CD4-positive, alpha-beta T cell (primary cell): ENCODE measurements at regions not wholly inside any gene's neighbourhood (a gene's known extent, or its start where the extent isn't known, plus 50 kb on each side); places are given as distances from the start of the nearest gene placed in this dataset.

ENCODE experiments used
- ATAC-seq: fragments of 200-7000 bp; cut with Tn5 transposase; one replicate; pipeline ENCODE4 v1.10.0; 2022; ENCODE audit warnings: mild to moderate bottlenecking; ENCODE audit not compliant: poor library complexity
- CTCF ChIA-PET: fragments of 350-600 bp; sonication (Branson Sonifier 250); formaldehyde crosslinking; loops from one replicate; lab custom pipeline; 2021; ENCODE audit warnings: antibody characterized with exemption, inconsistent platforms; lab: Charles Lee
- POLR2A ChIA-PET: fragments of 350-600 bp; sonication (Branson Sonifier 250); formaldehyde crosslinking; loops from one replicate; lab custom pipeline; 2021; ENCODE audit warnings: antibody characterized with exemption, inconsistent platforms; lab: Charles Lee
- DNase-seq, 14 experiments: peaks; one replicate each; pipeline ENCODE4 v3.0.0-alpha.2; 2013 to 2020; ENCODE audit warnings: mixed read lengths in 2 of 14
- H3K27ac ChIP-seq, 2 donors: one replicate each; pipeline versions ENCODE4 v1.5.1 to v1.7.0; 2013; ENCODE audit warnings: low read length in 2 of 2, low read depth in 1 of 2, mild to moderate bottlenecking in 1 of 2
- H3K27me3 ChIP-seq, 2 experiments: 1 replicate in 1 of 2; 2 replicates in 1 of 2; pipeline versions ENCODE4 v1.6.1 to v1.7.0; 2013; ENCODE audit warnings: low read length in 2 of 2, control low read depth in 1 of 2, mild to moderate bottlenecking in 1 of 2, moderate library complexity in 1 of 2; ENCODE audit not compliant: insufficient read depth in 2 of 2, control insufficient read depth in 1 of 2
- H3K36me3 ChIP-seq: one replicate; pipeline ENCODE4 v1.6.1; 2013; ENCODE audit warnings: low read length, control low read depth; ENCODE audit not compliant: insufficient read depth
- H3K4me1 ChIP-seq: one replicate; pipeline ENCODE4 v1.6.1; 2013; ENCODE audit warnings: low read length, control low read depth; ENCODE audit not compliant: insufficient read depth
- H3K4me3 ChIP-seq: one replicate; pipeline ENCODE4 v1.5.1; 2013; ENCODE audit warnings: mild to moderate bottlenecking, low read length, moderate library complexity
- H3K9me3 ChIP-seq, 2 experiments: 1 replicate in 1 of 2; 2 replicates in 1 of 2; pipeline versions ENCODE4 v1.6.1 to v1.7.0; 2013; ENCODE audit warnings: low read length in 2 of 2, mild to moderate bottlenecking in 2 of 2, control low read depth in 1 of 2, moderate library complexity in 1 of 2; ENCODE audit not compliant: control insufficient read depth in 1 of 2, insufficient read depth in 1 of 2
- H3K27ac Mint-ChIP-seq: one replicate; pipeline ENCODE4 v1.8.0; 2020; ENCODE audit warnings: mixed read lengths
- H3K27me3 Mint-ChIP-seq: one replicate; pipeline ENCODE4 v1.8.0; 2021; ENCODE audit warnings: mixed read lengths
- H3K36me3 Mint-ChIP-seq: one replicate; pipeline ENCODE4 v1.8.0; 2021; ENCODE audit warnings: low read depth, mixed read lengths
- H3K4me1 Mint-ChIP-seq: one replicate; pipeline ENCODE4 v1.8.0; 2021; ENCODE audit warnings: low read depth, mixed read lengths
- H3K4me3 Mint-ChIP-seq: one replicate; pipeline ENCODE4 v1.8.0; 2020; ENCODE audit warnings: mild to moderate bottlenecking, mixed read lengths
- H3K9me3 Mint-ChIP-seq: one replicate; pipeline ENCODE4 v1.8.0; 2020; ENCODE audit warnings: mixed read lengths
- intact Hi-C, 2 experiments: fragments of 100-400 bp; cut with DNase I in 1 of 2; cut with micrococcal nuclease in 1 of 2; formaldehyde crosslinking; loops; one replicate each; pipeline versions ENCODE4 v1.15.1 to v1.9.0; 2023 to 2025; cut with DNase I, micrococcal nuclease
- TF ChIP-seq, protein P1 (sequence below): fragments of 200-600 bp; IDR thresholded peaks from one replicate; pipeline ENCODE4 v1.8.0; 2022; ENCODE audit warnings: antibody characterized with exemption, mild to moderate bottlenecking

DNA sequence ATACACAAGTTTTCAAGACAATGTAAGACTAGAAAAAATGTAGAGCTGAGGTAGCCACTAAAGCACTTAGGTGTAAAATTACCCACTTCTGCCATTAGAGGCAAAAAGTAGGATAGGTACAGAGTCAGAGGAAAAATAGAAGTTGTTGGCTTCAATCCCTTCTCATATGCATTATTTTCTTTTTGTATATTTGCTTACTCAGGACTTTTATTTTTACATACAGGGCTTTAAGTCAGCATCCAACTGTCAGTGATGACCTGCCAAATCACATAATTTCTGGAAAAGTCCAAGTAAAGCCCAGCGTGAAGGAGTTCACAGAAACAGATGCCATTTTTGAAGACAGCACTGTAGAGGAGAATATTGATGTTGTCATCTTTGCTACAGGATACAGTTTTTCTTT lies 211.0 kb upstream of the POGK start:
- no peaks in the 10 kb centered on the region for H3K9me3 ChIP-seq
- Mint-ChIP-seq H3K27me3 (peaks cover 13% of the 10 kb centered on the region), H3K9me3 (no peaks in the 10 kb centered on the region), H3K4me1 (no peaks in the 10 kb centered on the region), H3K36me3 (no peaks in the 10 kb centered on the region), H3K27ac (no peak overlapping the region), H3K4me3 (no peak overlapping the region)
- no peak overlapping the region for H3K4me3 ChIP-seq
- no peak for ATAC-seq
- POLR2A ChIA-PET: no interaction called here
- intact Hi-C loops: no loop called here
- H3K27me3 ChIP-seq: peaks cover 0 to 5% of the 10 kb centered on the region in 2 experiments
- TF ChIP-seq, protein P1, sequence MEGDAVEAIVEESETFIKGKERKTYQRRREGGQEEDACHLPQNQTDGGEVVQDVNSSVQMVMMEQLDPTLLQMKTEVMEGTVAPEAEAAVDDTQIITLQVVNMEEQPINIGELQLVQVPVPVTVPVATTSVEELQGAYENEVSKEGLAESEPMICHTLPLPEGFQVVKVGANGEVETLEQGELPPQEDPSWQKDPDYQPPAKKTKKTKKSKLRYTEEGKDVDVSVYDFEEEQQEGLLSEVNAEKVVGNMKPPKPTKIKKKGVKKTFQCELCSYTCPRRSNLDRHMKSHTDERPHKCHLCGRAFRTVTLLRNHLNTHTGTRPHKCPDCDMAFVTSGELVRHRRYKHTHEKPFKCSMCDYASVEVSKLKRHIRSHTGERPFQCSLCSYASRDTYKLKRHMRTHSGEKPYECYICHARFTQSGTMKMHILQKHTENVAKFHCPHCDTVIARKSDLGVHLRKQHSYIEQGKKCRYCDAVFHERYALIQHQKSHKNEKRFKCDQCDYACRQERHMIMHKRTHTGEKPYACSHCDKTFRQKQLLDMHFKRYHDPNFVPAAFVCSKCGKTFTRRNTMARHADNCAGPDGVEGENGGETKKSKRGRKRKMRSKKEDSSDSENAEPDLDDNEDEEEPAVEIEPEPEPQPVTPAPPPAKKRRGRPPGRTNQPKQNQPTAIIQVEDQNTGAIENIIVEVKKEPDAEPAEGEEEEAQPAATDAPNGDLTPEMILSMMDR: no peak
- CTCF ChIA-PET: no interaction called here
- DNase-seq: no peak
- no peaks in the 10 kb centered on the region for H3K36me3 ChIP-seq
- H3K27ac ChIP-seq: no peak overlapping the region
- H3K4me1 ChIP-seq: no peaks in the 10 kb centered on the region

DNA sequence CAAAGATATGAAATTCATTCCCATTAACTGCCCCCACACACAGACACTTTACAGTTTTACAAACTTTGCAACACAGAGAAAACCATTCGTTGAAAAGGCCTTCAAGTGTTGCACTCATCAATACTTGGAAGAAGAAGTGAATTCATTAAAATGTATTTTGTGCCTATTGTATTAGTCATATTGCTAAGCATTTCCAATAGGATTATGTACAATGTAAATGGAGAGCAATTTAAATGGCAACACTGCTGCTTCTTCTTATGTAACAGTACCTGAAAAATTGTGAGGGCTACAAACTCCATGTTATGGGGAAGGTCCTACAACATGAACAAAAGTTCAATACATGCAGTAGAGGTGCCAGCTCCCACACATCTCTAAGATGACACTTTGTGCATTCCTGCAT lies 209.3 kb upstream of the POGK start:
- Mint-ChIP-seq H3K27me3 (peaks cover 13% of the 10 kb centered on the region), H3K36me3 (no peaks in the 10 kb centered on the region), H3K4me1 (no peaks in the 10 kb centered on the region), H3K27ac (no peak overlapping the region), H3K4me3 (no peak overlapping the region), H3K9me3 (no peaks in the 10 kb centered on the region)
- intact Hi-C loops: no loop called here
- TF ChIP-seq, protein P1: no peak
- POLR2A ChIA-PET: no interaction called here
- ATAC-seq: no peak
- Histone ChIP-seq H3K4me3 (no peak overlapping the region), H3K9me3 (no peaks in the 10 kb centered on the region), H3K4me1 (no peaks in the 10 kb centered on the region), H3K27me3 (peaks cover 0 to 5% of the 10 kb centered on the region in 2 experiments), H3K27ac (no peak overlapping the region), H3K36me3 (no peaks in the 10 kb centered on the region)
- CTCF ChIA-PET: no interaction called here
- no peak for DNase-seq

DNA sequence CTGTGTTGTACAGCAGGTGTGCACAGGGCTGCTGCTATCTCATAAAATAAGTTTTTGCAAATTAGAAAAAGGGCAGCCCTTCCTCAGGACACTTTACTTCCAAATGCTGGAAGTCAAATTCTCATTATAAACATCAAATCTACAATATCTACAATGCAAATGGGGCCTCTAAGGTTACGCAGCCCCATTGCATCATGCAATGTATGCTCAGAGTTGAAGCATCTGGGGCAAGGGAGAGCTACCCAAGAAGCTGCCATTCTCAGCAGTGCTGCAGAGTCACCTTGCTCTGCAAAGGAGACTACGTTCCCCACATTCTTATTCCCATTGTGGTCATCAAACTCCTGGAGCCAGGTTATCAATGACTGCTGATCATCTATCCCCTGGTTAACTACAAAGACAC lies 208.9 kb upstream of the POGK start:
- CTCF ChIA-PET: no interaction called here
- DNase-seq (no peak), ATAC-seq (no peak)
- Mint-ChIP-seq H3K27me3 (peaks cover 17% of the 10 kb centered on the region), H3K4me1 (no peaks in the 10 kb centered on the region), H3K36me3 (no peaks in the 10 kb centered on the region), H3K9me3 (no peaks in the 10 kb centered on the region), H3K27ac (no peak overlapping the region), H3K4me3 (no peak overlapping the region)
- TF ChIP-seq, protein P1: no peak
- no peaks in the 10 kb centered on the region for H3K4me1 ChIP-seq
- H3K27ac ChIP-seq: no peak overlapping the region
- H3K9me3 ChIP-seq: no peaks in the 10 kb centered on the region
- intact Hi-C loops: no loop called here
- no peak overlapping the region for H3K4me3 ChIP-seq
- POLR2A ChIA-PET: no interaction called here
- no peaks in the 10 kb centered on the region for H3K36me3 ChIP-seq
- peaks cover 0 to 5% of the 10 kb centered on the region in 2 experiments for H3K27me3 ChIP-seq
